NCI-H2196 (cell line): ENCODE measurements at regions not wholly inside any gene's neighbourhood (a gene's known extent, or its start where the extent isn't known, plus 50 kb on each side); places are given as distances from the start of the nearest gene placed in this dataset.
"Not testable (repeated sequence)": the region's sequence is repeated elsewhere in the genome, so short reads cannot be mapped to it uniquely, and the experiment has no call there.

Experiments
- DNase-seq: peaks from one replicate; lab custom pipeline; 2025; ENCODE audit not compliant: unreplicated experiment; lab: John Stamatoyannopoulos, UW

DNA sequence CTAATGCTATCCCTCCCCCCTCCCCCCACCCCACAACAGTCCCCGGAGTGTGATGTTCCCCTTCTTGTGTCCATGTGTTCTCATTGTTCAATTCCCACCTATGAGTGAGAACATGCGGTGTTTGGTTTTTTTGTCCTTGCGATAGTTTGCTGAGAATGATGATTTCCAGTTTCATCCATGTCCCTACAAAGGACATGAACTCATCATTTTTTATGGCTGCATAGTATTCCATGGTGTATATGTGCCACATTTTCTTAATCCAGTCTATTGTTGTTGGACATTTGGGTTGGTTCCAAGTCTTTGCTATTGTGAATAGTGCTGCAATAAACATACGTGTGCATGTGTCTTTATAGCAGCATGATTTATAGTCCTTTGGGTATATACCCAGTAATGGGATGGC is 133.7 kb upstream of the ANK3 start:
- not testable (repeated sequence) for DNase-seq

GRCh38 chr10:60522617-60523016 is 132.9 kb upstream of the ANK3 start:
- DNase-seq, result no peak

DNA sequence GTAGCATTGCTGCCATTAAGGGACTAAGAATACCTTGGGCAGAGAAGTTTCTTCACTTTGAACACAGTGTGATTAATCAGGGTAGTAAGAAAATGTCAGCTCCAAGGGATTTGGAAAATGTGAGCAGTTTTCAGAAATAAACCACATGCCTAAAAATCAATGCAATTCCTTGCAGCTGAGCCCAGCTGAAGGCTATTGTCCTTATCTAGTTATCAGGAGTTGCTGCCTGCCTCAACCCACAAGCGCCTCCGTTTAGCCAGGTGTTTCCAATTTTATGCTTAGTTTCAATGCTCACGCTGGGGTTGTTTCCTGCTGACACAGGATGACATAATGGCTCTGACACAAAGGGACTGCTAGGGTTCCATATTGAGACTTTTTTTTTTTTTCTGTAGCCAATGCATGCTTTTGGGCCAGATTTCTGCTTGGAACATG is 132.3 kb upstream of the ANK3 start:
- no peak for DNase-seq

DNA sequence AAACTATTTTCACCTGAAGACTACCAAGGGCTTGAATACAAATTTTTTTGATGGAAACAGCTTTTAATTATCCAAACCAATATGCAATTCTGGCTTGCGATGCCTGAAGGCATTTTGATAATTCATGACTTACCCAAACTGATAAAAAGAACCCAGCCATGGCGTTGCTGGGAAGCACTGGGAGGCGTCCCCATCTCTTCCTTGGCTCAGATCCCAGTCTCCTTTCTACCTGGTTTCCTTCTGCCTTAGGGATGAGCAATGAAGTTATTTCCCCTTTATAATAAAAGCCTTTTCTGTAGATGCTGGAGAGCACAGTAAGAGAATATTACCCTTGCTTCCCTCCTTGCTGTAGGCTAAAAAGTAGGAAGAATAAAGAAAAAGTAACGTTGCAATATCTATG is 129.1 kb upstream of the ANK3 start:
- DNase-seq, result no peak

GRCh38 chr10:60517805-60518204 is 128.1 kb upstream of the ANK3 start:
- no peak for DNase-seq

DNA sequence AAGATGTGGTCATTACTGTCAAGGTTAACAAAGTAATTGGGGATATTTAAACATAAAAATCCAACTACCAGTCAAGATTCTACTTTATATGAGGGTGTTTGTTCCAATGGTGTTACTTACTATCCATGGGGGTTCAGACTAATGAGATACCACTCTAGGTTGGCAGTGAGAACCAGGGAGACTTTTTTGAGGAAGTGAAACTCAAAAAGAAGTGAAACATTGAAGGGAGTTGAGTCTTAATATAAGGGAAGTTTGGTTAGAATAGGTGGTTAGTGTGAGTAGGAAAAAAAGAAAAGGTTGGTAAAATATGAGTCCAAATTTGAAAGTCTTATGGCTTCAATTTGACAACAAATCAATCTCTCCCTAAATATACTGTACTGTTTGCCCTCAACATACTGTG is 123.6 kb upstream of the ANK3 start:
- no peak for DNase-seq

- DNase-seq, result no peak
Measured at GRCh38 chr10:60511477-60512229, 122.0 kb upstream of the ANK3 start.

GRCh38 chr10:60508831-60509230 is 119.2 kb upstream of the ANK3 start:
- no peak for DNase-seq

DNA sequence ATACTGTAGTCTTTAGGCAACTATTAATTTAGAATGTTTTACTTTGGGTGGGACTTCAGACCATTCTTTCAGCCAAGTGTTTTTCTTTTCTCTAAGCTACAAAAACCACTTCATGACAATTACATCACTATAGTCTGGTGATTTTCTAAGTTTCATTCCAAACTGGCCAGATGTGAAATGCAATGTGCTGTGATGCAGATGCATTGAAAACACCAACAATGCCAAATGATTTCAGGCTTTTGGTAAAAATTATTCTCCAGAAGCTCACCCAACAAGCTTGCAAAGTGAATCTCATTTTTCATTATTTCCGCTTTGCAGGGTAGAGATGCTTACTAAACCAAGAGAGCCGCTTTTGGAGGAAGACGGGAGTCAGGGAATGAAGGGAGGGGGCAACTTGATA is 118.4 kb upstream of the ANK3 start:
- no peak for DNase-seq

GRCh38 chr10:60502621-60503020 is 112.9 kb upstream of the ANK3 start:
- DNase-seq, result no peak

GRCh38 chr10:60498985-60499384 is 109.3 kb upstream of the ANK3 start:
- no peak for DNase-seq

GRCh38 chr10:60497364-60497763 is 107.7 kb upstream of the ANK3 start:
- no peak for DNase-seq

DNA sequence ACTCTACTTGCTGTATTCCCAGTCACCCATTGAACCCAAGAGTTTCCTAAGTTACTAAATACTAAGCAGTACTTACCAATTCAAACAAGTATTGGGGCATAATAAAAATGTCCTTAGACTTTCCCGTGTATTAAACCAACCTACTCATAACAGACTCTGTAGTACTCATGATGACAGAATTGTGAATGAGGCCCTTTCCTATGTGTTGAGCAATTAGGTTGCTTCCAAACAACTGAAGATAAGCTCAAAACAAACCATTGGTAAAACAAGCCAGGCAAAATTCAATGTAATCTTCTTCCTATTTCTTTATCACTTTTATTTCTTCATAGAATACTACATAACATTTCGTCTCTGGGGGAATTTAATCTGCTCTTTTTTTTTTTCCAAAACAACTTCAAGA is 106.5 kb upstream of the ANK3 start:
- no peak for DNase-seq

GRCh38 chr10:60495338-60496055 is 105.8 kb upstream of the ANK3 start:
- DNase-seq, result no peak

- DNase-seq, result no peak
Measured at GRCh38 chr10:60494774-60495173, 105.1 kb upstream of the ANK3 start.

DNA sequence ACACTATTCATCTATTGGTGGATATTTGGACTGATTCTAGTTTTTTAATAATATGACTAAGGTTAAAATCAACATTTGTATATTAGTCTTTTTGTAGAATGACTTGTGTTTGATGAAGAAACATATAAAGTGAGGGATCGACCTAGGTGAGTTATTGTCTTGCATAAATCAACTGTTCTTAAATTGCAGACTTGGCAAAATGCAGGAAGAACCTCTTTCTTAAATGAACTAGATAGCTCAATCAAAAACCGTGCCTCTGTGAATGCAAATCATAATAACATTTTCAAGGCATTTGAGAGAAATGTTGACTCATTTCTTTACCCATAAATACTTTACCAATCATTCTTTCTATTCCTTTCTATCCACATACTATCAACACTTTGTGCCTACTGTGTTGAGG is 101.5 kb upstream of the ANK3 start:
- DNase-seq, result no peak

DNA sequence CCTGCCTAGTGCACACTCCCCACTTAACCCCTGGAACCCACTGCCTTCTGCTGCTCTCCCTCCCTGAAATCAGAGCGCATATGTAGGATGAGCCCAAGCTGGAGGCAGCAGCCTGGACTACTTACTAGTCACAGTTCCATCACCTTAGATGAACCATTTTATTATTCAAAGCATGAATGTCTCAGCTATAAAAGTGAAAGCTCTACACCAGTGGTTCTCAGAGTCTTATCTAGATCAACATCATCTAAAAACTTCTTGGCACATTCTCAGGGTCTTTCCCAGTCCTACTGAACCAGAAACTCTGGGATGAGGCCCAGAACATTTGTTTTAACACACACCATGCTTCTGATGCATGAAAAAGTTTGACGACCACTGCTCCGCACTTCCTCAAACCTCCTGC is 100.3 kb upstream of the ANK3 start:
- no peak for DNase-seq

DNA sequence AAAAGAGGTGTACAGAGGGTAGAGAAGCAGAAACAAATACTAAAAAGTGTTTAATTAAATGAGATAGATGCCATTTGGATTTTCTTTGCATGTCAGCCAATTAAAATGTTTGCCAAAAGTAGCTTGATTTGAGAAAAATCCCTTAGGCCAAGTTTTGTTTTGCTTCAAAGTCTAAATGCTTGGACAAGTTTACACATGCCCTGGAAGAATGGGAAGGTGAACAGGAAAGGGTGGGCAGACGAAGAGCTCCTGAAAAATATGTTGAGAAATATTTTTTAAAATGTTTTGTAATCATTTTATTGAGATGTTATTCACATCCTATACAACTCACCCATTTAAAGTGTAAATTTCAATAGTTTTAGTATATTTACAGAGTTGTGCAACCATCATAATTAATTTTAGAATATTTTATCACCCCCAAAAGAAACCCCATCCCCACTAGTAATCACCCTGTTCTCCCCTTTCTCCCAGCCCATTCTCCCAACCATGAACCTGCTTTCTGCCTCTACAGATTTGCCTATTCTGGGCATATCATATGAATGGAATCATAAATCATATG is 98.5 kb upstream of the ANK3 start:
- DNase-seq, result no peak

- DNase-seq, result no peak
Measured at GRCh38 chr10:60487543-60487942, 97.9 kb upstream of the ANK3 start.

DNA sequence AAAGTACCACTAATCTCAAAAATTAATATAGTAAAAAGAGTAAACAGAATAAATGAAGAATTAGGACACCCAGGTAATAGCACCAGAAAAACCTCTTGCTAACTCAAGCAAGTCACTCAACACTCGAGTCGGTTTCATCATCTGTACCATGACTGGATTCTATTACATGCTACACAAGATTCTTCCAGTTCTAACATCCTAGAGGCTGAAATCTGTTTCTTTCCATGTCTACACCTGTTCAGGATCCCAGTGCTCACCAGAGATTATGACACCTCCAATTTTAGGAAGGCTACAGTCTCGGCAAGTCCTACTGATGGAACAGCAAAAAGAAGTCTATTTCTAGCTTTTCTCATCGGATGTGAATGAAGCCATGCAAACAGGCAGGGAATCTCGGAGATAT is 95.3 kb upstream of the ANK3 start:
- DNase-seq, result no peak

- DNase-seq, result no peak
Measured at GRCh38 chr10:60480865-60481563, 91.3 kb upstream of the ANK3 start.
